ENCODE measurements at regions not wholly inside any gene's neighbourhood (a gene's known extent, or its start where the extent isn't known, plus 50 kb on each side); places are given as distances from the start of the nearest gene placed in this dataset.

DNA sequence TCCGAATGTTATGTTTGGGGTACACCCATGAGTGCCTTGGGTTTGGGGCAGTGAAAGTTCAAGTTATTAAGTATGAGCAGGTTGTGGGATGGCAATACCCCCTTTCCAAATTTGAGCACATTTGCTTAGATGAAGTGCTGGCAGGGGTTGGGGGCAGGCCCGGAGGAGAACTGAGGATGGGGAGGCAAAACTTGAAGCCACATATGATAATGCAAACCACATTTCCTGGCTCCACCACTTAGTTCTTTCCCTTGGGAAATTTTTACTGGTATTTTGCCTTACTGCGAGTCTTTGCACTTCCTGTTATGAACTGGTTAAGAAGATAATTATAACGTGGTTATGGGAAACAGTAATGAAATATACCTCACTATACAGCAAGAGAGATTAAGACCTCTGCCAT is 336.0 kb upstream of the ONECUT1 start:
- ATAC-seq (ENCODE audit: low read depth) (no peak), DNase-seq (no peak)
- H4K20me1 ChIP-seq (ENCODE audit: control insufficient read depth, insufficient read depth, low read length, poor library complexity, severe bottlenecking): no peaks in the 10 kb centered on the region
- H2AFZ ChIP-seq (ENCODE audit: insufficient read depth, low read depth, low read length, poor library complexity, severe bottlenecking): no peak overlapping the region
- CTCF ChIA-PET: no interaction called here
- no peak overlapping the region for H3K27ac Mint-ChIP-seq
- no peaks in the 10 kb centered on the region for H3K9me3 ChIP-seq (ENCODE audit: control extremely low read depth in 1 of 3, control insufficient read depth in 2 of 3, insufficient read depth in 1 of 3, low read length in 2 of 3)
- no peaks in the 10 kb centered on the region for H3K4me1 ChIP-seq (ENCODE audit: control insufficient read depth in 2 of 2, insufficient read depth in 2 of 2, low read length in 2 of 2)
- no peak overlapping the region for H3K4me3 ChIP-seq (ENCODE audit: control extremely low read depth in 1 of 5, extremely low read depth in 1 of 5, insufficient read depth in 1 of 5, low read depth in 2 of 5, low read length in 4 of 5)
- no peaks in the 10 kb centered on the region for H3K27me3 ChIP-seq (replicated peaks in 1 of 4; ENCODE audit: control extremely low read depth in 1 of 4, control insufficient read depth in 3 of 4, insufficient read depth in 4 of 4, low read length in 3 of 4)
- no peaks in the 10 kb centered on the region for H3K79me2 ChIP-seq (ENCODE audit: control insufficient read depth, insufficient read depth, low read length)
- H3K36me3 ChIP-seq (replicated peaks in 1 of 2; ENCODE audit: control extremely low read depth in 1 of 2, control insufficient read depth in 1 of 2, extremely low read depth in 1 of 2, insufficient read depth in 2 of 2, low read length in 1 of 2): no peaks in the 10 kb centered on the region
- intact Hi-C loops (cut with micrococcal nuclease): no loop called here
- H3K4me1 Mint-ChIP-seq: peaks cover 4% of the 10 kb centered on the region
- H3K27ac ChIP-seq (ENCODE audit: low read length in 2 of 2): no peak overlapping the region
- no CpG with 5 or more reads among the region's 4 CpGs for WGBS (ENCODE audit: insufficient coverage)
- H3K4me2 ChIP-seq (replicated peaks; ENCODE audit: low read depth, low read length, poor library complexity, severe bottlenecking): no peak overlapping the region
- POLR2A ChIA-PET: no interaction called here
- no peak overlapping the region for H3K4me3 Mint-ChIP-seq
- H3K9ac ChIP-seq (ENCODE audit: low read length): no peak overlapping the region
- H3K9me3 Mint-ChIP-seq (ENCODE audit: insufficient read depth): no peaks in the 10 kb centered on the region
- TF ChIP-seq, protein P1, sequence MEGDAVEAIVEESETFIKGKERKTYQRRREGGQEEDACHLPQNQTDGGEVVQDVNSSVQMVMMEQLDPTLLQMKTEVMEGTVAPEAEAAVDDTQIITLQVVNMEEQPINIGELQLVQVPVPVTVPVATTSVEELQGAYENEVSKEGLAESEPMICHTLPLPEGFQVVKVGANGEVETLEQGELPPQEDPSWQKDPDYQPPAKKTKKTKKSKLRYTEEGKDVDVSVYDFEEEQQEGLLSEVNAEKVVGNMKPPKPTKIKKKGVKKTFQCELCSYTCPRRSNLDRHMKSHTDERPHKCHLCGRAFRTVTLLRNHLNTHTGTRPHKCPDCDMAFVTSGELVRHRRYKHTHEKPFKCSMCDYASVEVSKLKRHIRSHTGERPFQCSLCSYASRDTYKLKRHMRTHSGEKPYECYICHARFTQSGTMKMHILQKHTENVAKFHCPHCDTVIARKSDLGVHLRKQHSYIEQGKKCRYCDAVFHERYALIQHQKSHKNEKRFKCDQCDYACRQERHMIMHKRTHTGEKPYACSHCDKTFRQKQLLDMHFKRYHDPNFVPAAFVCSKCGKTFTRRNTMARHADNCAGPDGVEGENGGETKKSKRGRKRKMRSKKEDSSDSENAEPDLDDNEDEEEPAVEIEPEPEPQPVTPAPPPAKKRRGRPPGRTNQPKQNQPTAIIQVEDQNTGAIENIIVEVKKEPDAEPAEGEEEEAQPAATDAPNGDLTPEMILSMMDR (IDR thresholded peaks at IDR 0.05): no peak
- no peak for TF ChIP-seq EZH2 (IDR thresholded peaks at IDR 0.05; ENCODE audit: borderline replicate concordance, insufficient read depth, low read depth, low read length, poor library complexity, severe bottlenecking)
- no peaks in the 10 kb centered on the region for H3K27me3 Mint-ChIP-seq

DNA sequence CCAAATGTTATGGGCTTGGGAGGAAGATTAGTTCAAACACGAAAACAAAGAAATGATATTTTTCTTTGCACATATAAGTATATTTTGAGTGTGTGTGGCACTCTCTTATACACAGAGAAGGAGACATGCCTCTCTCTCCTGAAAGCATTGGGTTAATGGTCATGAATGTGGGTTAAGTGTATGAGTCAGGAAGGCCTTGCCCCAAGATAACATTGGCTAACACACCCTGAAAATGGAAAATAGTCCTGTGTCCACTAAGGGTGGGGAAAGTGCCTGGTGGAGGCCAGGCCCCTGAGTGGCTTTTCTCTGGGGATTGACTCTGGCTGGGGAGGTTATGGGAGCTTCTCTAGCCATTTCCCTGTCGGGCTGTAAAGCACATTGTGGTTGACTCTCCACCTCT is 332.7 kb upstream of the ONECUT1 start:
- intact Hi-C loops (cut with micrococcal nuclease): no loop called here
- no peaks in the 10 kb centered on the region for H3K27me3 ChIP-seq (replicated peaks in 1 of 4; ENCODE audit: control extremely low read depth in 1 of 4, control insufficient read depth in 3 of 4, insufficient read depth in 4 of 4, low read length in 3 of 4)
- Mint-ChIP-seq H3K4me1 (peaks cover 4% of the 10 kb centered on the region), H3K27me3 (no peaks in the 10 kb centered on the region), H3K4me3 (no peak overlapping the region), H3K9me3 (ENCODE audit: insufficient read depth) (no peaks in the 10 kb centered on the region), H3K27ac (no peak overlapping the region)
- DNase-seq (no peak), ATAC-seq (ENCODE audit: low read depth) (no peak)
- TF ChIP-seq, protein P1 (IDR thresholded peaks at IDR 0.05): no peak
- TF ChIP-seq EZH2 (IDR thresholded peaks at IDR 0.05; ENCODE audit: borderline replicate concordance, insufficient read depth, low read depth, low read length, poor library complexity, severe bottlenecking): no peak
- no peak overlapping the region for H2AFZ ChIP-seq (ENCODE audit: insufficient read depth, low read depth, low read length, poor library complexity, severe bottlenecking)
- ChIA-PET CTCF (no interaction called here), POLR2A (no interaction called here)
- H3K9ac ChIP-seq (ENCODE audit: low read length): no peak overlapping the region
- H3K4me3 ChIP-seq (ENCODE audit: control extremely low read depth in 1 of 5, extremely low read depth in 1 of 5, insufficient read depth in 1 of 5, low read depth in 2 of 5, low read length in 4 of 5): no peak overlapping the region
- H3K36me3 ChIP-seq (replicated peaks in 1 of 2; ENCODE audit: control extremely low read depth in 1 of 2, control insufficient read depth in 1 of 2, extremely low read depth in 1 of 2, insufficient read depth in 2 of 2, low read length in 1 of 2): no peaks in the 10 kb centered on the region
- no peak overlapping the region for H3K4me2 ChIP-seq (replicated peaks; ENCODE audit: low read depth, low read length, poor library complexity, severe bottlenecking)
- no peaks in the 10 kb centered on the region for H3K4me1 ChIP-seq (ENCODE audit: control insufficient read depth in 2 of 2, insufficient read depth in 2 of 2, low read length in 2 of 2)
- H3K9me3 ChIP-seq (ENCODE audit: control extremely low read depth in 1 of 3, control insufficient read depth in 2 of 3, insufficient read depth in 1 of 3, low read length in 2 of 3): no peaks in the 10 kb centered on the region
- no peaks in the 10 kb centered on the region for H3K79me2 ChIP-seq (ENCODE audit: control insufficient read depth, insufficient read depth, low read length)
- no peak overlapping the region for H3K27ac ChIP-seq (ENCODE audit: low read length in 2 of 2)
- H4K20me1 ChIP-seq (ENCODE audit: control insufficient read depth, insufficient read depth, low read length, poor library complexity, severe bottlenecking): no peaks in the 10 kb centered on the region
- no CpG with 5 or more reads among the region's 2 CpGs for WGBS (ENCODE audit: insufficient coverage)

Data from B cell (primary cell).